ENCODE measurements at regions not wholly inside any gene's neighbourhood (a gene's known extent, or its start where the extent isn't known, plus 50 kb on each side); places are given as distances from the start of the nearest gene placed in this dataset.

DNA sequence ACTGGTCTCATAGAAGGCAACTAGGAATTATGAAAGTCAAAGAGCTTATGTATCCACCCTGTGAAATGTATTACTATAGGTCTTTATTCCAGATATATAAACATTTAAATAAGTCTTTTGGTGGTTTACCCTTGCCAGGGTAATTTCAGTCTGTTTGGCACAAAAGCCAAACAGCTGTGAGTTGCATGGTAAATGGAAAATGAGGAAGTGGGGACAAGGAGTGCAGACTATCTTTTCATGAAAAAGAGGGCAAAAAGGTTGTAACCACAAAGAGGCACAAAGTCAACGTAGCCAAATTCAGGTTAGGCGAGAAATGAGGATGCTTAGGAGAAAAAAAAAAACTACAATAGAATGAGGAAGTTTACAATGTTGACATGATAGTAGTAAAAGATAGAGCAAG, 492.3 kb upstream of the PRMT6 start:
- no peak for DNase-seq (ENCODE audit: low spot score)

GRCh38 chr1:106568201-106568974, 488.1 kb upstream of the PRMT6 start:
- DNase-seq (ENCODE audit: low spot score): no peak

DNA sequence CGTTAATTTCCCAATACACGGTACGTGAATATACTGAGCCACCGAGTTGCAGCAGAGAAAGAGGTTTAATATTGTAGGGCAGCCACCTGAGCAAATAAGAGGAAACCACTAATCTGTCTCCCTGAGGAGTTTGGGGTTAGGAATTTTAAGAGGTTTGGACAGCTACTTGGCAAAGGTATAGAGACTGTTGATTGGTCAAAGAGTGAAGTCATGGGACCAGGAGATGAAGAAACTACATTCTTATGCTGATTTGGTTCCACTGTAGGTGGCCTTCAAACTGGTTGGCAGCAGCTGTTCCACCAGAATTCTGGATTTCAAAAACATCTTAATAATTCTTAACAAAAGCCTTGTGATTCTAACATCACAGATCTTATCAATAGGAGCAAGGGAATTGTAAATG, 485.4 kb upstream of the PRMT6 start:
- no peak for DNase-seq (ENCODE audit: low spot score)

DNA sequence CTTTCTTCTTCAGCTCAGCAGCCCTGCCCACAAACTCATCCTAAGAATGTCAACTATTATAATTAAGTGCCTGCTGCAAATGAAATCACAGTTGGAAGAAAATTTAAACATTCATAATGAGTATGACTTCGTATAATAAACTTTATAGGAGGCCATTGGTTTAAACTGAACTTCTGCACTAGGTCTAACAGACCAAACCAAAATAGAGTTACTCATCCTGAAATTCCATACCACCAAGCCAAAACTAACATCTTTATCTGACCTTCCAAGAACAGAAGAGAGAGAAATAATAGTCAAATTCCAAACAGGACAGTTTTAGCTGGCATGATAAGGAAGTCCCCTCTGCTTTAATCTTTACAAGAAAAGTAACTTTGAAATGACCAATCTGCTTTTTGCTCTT, 472.4 kb upstream of the PRMT6 start:
- DNase-seq (ENCODE audit: low spot score): no peak

- no peak for DNase-seq (ENCODE audit: low spot score)
These were observed 471.8 kb upstream of the PRMT6 start for GRCh38 chr1:106584676-106585075.

DNA sequence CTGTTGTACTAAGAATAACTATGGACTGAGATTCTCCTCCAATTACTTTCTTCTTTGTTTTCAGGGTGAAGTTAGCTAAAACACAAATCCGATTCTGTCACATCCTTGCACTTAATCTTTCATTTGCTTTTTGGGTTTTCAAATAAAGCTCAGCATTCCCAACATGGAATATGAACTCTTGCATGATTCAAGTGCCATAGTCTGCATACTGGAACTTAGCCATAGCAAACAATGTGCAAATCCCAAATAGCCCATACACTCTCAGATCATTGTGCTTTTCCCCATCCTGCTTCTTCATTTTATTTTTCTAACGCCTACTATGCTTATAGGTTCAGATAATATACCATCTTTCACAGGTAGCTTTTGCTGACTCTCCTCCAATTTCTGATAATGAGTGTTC, 455.8 kb upstream of the PRMT6 start:
- no peak for DNase-seq (ENCODE audit: low spot score)

DNA sequence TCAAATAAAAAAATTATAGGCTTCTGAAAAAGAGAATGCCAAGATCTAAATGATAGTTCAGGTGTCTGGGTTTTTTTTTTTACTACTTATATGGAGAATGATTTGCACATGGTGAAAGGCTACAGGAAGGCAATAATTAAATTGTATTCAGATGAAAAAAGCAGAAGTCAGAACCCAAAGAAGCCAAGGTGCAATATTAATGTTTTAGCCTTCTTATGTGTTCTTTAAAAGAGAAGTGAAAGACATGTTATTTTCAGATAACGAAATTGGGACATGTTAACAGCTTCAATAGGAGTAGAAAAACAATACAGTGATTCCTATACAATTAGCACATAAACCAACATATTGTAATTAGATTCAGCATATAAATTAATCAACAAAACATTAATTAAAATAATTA, 452.9 kb upstream of the PRMT6 start:
- no peak for DNase-seq (ENCODE audit: low spot score)

DNA sequence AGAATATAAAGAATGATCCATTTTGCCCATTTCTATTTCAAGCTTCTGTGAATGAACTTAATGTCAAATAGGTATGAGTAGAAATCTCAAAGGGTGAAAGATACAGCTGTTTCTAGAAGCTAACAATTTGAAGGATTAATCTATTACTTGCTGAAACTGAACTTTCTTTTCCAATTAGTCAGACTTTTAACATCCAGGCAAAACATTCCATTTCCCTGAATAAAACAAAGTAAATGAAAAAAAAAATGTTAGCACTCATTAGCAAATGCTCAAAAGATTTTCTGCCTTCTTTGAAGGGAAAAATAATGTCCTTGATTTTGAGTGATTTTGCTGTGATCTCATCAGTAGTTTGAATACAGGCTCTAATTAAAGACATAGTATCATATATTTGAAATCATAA, 447.6 kb upstream of the PRMT6 start:
- no peak for DNase-seq (ENCODE audit: low spot score)

- DNase-seq (ENCODE audit: low spot score): no peak
These were observed 443.4 kb upstream of the PRMT6 start for GRCh38 chr1:106613068-106613467.

GRCh38 chr1:106613861-106614260, 442.6 kb upstream of the PRMT6 start:
- DNase-seq (ENCODE audit: low spot score): no peak

GRCh38 chr1:106615473-106615872, 441.0 kb upstream of the PRMT6 start:
- no peak for DNase-seq (ENCODE audit: low spot score)

DNA sequence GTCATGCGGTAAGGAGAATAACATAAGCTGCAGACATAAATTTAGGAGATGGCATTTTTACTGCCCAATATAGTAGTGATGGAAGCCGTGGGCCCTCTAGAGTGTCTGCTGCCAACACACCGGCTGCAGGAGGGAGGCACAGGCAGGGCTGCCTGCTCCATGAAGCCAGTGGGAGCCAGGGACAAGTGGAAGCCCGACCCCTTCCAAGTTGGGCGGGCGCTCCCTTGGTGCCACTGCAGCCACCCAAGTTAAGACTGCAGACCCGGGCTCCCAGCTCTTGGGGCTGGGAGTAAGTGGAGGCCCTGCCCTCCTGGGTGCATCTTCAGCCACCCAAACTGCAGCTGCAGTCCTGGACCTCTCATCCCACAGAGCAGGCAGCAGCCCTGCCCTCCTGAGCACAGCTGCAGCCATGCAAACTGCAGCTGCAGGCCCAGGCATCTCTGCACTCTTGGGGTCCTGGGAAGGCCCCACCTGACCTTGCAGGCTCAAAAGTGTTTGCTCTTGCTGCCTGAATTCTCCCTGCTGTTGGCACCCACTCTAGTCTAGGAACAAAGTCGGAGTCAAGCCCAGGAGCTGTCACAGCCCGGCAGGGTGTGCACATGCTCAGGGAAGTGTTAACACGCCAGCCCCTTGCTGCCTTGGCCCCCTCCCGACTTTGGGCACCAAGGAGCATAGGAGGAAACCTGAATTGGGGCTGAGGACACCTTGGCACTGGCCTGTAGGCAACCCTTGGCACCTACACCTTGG, 437.2 kb upstream of the PRMT6 start:
- DNase-seq (ENCODE audit: low spot score): no peak

DNA sequence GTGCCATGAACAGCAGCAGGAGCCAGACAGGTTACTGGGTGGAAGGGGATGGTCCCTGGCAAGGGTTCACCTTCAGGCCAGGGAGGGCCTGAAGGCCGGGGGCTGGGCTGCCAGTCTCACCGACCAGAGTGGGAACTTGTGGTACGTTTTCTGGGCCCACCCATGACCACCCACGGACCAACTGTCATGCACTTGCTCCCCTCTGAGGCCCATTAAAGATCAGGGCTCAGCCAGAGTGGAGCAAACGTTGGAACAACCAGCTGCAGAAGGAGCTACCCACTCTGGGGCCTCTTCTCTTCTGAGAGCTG, 436.7 kb upstream of the PRMT6 start:
- DNase-seq (ENCODE audit: low spot score): no peak

- DNase-seq (ENCODE audit: low spot score): no peak
These were observed 435.9 kb upstream of the PRMT6 start for GRCh38 chr1:106620521-106620954.

- no peak for DNase-seq (ENCODE audit: low spot score)
These were observed 434.6 kb upstream of the PRMT6 start for GRCh38 chr1:106621853-106622252.

DNA sequence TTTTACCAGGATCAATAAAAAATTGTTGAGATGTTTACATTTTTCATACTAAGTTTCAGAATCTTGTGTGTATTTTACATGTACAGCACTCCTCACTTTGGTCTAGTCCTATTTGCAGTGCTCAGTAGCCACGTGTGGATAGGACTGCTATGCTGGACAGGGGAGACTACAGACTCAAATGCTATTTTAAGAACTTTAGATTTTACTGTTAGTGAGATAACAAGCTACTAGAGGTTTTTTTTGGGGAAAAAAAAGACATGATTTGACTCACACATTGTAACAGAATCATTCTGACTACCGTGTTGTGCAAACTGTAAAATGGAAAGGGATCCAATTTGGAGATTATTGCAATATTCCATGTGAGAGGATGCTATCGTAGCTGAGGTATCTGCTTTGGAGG, 418.9 kb upstream of the PRMT6 start:
- DNase-seq (ENCODE audit: low spot score): no peak

- no peak for DNase-seq (ENCODE audit: low spot score)
These were observed 410.2 kb upstream of the PRMT6 start for GRCh38 chr1:106646261-106646784.

DNA sequence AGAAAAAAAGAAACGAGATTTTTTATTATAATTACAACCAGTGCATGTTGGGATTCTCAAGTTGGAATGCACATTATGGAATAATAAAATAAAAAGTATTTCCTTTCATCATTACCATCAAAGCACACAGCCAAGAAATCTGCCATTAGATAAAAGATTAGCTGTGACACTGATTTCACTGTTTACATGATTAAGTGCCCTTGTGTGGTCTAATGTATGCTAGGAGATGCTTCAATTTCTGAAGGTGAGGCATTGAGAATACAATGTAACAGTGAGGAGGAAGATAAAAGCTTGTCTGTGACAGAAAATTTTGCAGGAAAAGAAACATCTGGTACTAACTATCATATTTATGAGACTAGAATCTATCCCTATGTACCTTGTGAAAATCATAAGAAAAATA, 409.7 kb upstream of the PRMT6 start:
- DNase-seq (ENCODE audit: low spot score): no peak

GRCh38 chr1:106651028-106651762, 405.3 kb upstream of the PRMT6 start:
- DNase-seq (ENCODE audit: low spot score): no peak

GRCh38 chr1:106659490-106660244, 396.8 kb upstream of the PRMT6 start:
- no peak for DNase-seq (ENCODE audit: low spot score)

- DNase-seq (ENCODE audit: low spot score): no peak
These were observed 380.9 kb upstream of the PRMT6 start for GRCh38 chr1:106675558-106675957.

DNA sequence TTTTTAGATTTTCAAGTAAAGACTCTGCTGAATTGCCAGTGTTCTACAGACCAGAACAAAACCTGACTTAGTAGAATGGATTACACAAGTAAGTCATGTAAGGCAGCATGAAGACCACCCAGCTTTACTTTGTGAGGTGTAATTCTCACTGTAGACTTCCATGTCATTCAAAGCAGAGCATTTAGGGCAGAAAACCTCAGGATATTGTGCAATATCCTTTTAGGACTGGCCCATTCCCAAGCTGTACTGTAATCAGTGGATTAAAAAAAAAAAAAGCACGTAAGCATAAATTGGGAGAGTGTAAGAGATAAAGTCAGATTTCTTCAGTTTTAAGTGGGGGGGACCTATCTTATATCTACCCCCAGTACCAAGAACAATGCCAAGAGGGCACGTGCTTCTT, 380.5 kb upstream of the PRMT6 start:
- no peak for DNase-seq (ENCODE audit: low spot score)
